ENCODE measurements at regions not wholly inside any gene's neighbourhood (a gene's known extent, or its start where the extent isn't known, plus 50 kb on each side); places are given as distances from the start of the nearest gene placed in this dataset.

DNA sequence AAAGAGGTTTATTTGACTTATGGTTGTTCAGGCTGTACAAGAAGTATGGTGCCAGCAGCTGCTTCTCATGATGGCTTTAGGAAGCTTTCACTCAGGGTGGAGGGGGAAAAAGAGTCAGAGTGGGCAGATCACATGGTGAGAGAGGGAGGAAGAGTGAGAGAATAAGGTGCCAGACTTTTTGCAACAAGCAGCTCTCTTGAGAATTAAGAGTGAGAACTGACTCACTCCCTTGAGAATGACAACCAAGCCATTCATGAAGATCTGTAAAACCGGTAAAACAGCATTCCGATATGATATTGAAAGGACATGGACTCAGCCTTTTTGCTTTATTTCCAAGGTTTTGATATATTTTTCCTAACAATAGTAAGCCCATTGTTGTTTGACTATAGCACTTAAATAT is 501.2 kb downstream of the GALC start:
- H3K27ac Mint-ChIP-seq: no peak overlapping the region
- Histone ChIP-seq H3K27ac (no peak overlapping the region), H3K9me3 (ENCODE audit: low read depth) (no peaks in the 10 kb centered on the region), H3K4me1 (no peaks in the 10 kb centered on the region), H3K36me3 (no peaks in the 10 kb centered on the region), H3K79me2 (ENCODE audit: low read depth) (no peaks in the 10 kb centered on the region), H3K9ac (no peak overlapping the region), H3K4me3 (no peak overlapping the region), H2AFZ (replicated peaks) (no peak overlapping the region), H3F3A (ENCODE audit: low read depth) (no peaks in the 10 kb centered on the region), H3K4me2 (no peak overlapping the region), H4K20me1 (ENCODE audit: low read depth) (no peaks in the 10 kb centered on the region), H3K27me3 (no peaks in the 10 kb centered on the region)
- no peak overlapping the region for H3K4me3 Mint-ChIP-seq
- H3K27me3 Mint-ChIP-seq (ENCODE audit: insufficient read depth, low read depth): no peaks in the 10 kb centered on the region
- DNase-seq (ENCODE audit: low spot score): no peak
- TF ChIP-seq EZH2 (IDR thresholded peaks at IDR 0.05) (no peak), EZH2phosphoT487 (IDR thresholded peaks at IDR 0.05) (no peak)
- TF ChIP-seq, protein P1, sequence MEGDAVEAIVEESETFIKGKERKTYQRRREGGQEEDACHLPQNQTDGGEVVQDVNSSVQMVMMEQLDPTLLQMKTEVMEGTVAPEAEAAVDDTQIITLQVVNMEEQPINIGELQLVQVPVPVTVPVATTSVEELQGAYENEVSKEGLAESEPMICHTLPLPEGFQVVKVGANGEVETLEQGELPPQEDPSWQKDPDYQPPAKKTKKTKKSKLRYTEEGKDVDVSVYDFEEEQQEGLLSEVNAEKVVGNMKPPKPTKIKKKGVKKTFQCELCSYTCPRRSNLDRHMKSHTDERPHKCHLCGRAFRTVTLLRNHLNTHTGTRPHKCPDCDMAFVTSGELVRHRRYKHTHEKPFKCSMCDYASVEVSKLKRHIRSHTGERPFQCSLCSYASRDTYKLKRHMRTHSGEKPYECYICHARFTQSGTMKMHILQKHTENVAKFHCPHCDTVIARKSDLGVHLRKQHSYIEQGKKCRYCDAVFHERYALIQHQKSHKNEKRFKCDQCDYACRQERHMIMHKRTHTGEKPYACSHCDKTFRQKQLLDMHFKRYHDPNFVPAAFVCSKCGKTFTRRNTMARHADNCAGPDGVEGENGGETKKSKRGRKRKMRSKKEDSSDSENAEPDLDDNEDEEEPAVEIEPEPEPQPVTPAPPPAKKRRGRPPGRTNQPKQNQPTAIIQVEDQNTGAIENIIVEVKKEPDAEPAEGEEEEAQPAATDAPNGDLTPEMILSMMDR (IDR thresholded peaks at IDR 0.05): no peak
- H3K36me3 Mint-ChIP-seq: no peaks in the 10 kb centered on the region
- no peaks in the 10 kb centered on the region for H3K9me3 Mint-ChIP-seq
- H3K4me1 Mint-ChIP-seq: no peaks in the 10 kb centered on the region

DNA sequence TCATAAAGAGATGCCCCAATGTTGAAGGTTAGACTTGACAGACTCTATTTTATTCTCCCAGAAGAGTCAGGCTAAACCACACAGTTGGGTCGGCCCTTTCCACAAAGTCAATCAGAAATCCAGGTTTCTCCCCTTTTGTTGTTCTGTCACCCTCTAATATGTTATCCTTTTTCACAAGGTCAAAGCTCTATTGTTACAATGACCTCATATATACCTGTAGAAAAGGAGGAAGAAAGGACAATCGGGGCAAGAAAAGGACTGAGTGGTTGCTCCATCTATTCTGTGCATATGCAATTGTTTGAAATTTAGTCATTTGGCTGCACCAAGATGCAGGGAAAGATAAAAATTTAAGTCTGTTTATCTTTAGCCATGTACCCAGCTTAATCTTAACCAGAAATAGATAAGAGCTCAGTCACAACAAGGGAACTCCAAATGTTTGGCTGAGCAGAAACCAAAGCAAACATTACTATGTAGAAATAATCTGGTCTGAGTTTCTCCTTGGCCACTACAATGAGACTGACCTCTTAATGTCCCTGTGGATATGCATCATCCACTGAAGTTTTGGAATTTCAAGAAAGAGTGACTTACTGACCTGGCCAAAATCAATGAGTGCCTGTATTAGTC is 503.7 kb downstream of the GALC start:
- Histone ChIP-seq H2AFZ (replicated peaks) (no peak overlapping the region), H3K79me2 (ENCODE audit: low read depth) (no peaks in the 10 kb centered on the region), H3K4me2 (no peak overlapping the region), H3K4me1 (no peaks in the 10 kb centered on the region), H4K20me1 (ENCODE audit: low read depth) (no peaks in the 10 kb centered on the region), H3K27me3 (no peaks in the 10 kb centered on the region), H3K36me3 (no peaks in the 10 kb centered on the region), H3K4me3 (no peak overlapping the region), H3K27ac (no peak overlapping the region), H3K9me3 (ENCODE audit: low read depth) (no peaks in the 10 kb centered on the region), H3F3A (ENCODE audit: low read depth) (no peaks in the 10 kb centered on the region), H3K9ac (no peak overlapping the region)
- H3K27ac Mint-ChIP-seq: no peak overlapping the region
- no peak overlapping the region for H3K4me3 Mint-ChIP-seq
- TF ChIP-seq EZH2 (IDR thresholded peaks at IDR 0.05) (no peak), EZH2phosphoT487 (IDR thresholded peaks at IDR 0.05) (no peak)
- TF ChIP-seq, protein P1 (IDR thresholded peaks at IDR 0.05): no peak
- no peaks in the 10 kb centered on the region for H3K4me1 Mint-ChIP-seq
- H3K27me3 Mint-ChIP-seq (ENCODE audit: insufficient read depth, low read depth): peaks cover 4% of the 10 kb centered on the region
- H3K9me3 Mint-ChIP-seq: no peaks in the 10 kb centered on the region
- no peaks in the 10 kb centered on the region for H3K36me3 Mint-ChIP-seq
- no peak for DNase-seq (ENCODE audit: low spot score)

DNA sequence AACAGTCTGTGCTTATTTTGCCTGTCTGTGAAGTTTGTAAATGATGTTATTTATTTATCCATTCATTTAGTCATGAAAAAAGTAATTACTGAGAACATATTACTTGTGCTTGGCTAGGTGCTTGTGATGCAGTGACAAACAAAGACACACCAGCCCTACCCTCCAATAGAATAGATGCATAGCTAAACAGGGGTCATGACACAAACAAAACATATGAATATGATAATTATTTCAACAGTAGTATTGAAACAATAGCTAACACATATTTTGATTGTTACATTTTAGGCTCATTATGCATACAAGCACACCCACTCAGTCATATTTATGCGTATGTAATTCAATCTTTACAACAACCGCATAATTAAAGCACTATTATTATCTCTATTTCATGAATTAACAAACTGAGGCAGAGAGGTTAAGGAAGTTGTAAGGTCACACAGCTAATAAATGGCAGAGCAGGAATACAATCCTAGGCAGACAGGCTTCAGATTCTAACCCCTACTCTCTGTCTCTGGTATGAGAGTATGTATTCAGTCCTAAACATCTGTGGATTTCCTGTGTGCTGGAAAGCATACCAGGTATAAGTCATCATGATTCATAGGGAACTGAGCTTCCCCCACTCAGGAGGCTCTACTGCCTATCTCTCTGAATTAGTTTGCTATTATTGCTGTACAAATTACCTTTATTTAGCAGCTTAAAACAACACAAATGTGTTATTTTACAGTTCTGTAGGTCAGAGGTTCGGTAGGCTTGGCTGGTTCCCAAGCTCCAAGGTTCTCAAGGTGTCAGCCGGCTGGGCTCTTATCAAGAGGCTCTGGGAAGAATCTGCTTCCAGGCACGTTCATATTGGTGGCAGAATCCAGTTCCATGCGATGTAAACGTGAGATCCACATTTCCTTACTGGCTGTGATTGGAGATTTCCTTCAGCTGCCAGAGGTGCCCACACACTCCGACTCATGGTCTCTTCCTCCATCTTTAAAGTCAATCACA is 509.4 kb downstream of the GALC start:
- Histone ChIP-seq H4K20me1 (ENCODE audit: low read depth) (no peaks in the 10 kb centered on the region), H3K27ac (no peak overlapping the region), H3K4me2 (no peak overlapping the region), H3K9ac (no peak overlapping the region), H3F3A (ENCODE audit: low read depth) (no peaks in the 10 kb centered on the region), H3K79me2 (ENCODE audit: low read depth) (no peaks in the 10 kb centered on the region), H3K9me3 (ENCODE audit: low read depth) (no peaks in the 10 kb centered on the region), H3K36me3 (no peaks in the 10 kb centered on the region), H3K4me1 (no peaks in the 10 kb centered on the region), H3K4me3 (no peak overlapping the region), H3K27me3 (no peaks in the 10 kb centered on the region), H2AFZ (replicated peaks) (no peak overlapping the region)
- no peak for TF ChIP-seq EZH2phosphoT487 (IDR thresholded peaks at IDR 0.05)
- TF ChIP-seq, protein P1 (IDR thresholded peaks at IDR 0.05): no peak
- TF ChIP-seq EZH2 (IDR thresholded peaks at IDR 0.05): no peak
- peaks cover 4% of the 10 kb centered on the region for H3K27me3 Mint-ChIP-seq (ENCODE audit: insufficient read depth, low read depth)
- no peaks in the 10 kb centered on the region for H3K36me3 Mint-ChIP-seq
- peaks cover 3% of the 10 kb centered on the region for H3K9me3 Mint-ChIP-seq
- H3K4me1 Mint-ChIP-seq: no peaks in the 10 kb centered on the region
- H3K27ac Mint-ChIP-seq: no peak overlapping the region
- DNase-seq (ENCODE audit: low spot score): no peak
- H3K4me3 Mint-ChIP-seq: no peak overlapping the region

Data from neural progenitor cell (in vitro differentiated cells).